ENCODE measurements at regions not wholly inside any gene's neighbourhood (a gene's known extent, or its start where the extent isn't known, plus 50 kb on each side); places are given as distances from the start of the nearest gene placed in this dataset.

- H3K4me3 ChIP-seq = no peak overlapping the region
- CTCF ChIA-PET (ENCODE audit: low intra/inter-chr PET ratio) = no interaction called here
- H3K36me3 ChIP-seq (ENCODE audit: control insufficient read depth, insufficient read depth, low read length) = no peaks in the 10 kb centered on the region; the same call in 2 of the 3 replicates
- in situ Hi-C loops (cut with MboI) = no loop called here
- no peaks in the 10 kb centered on the region for H3K27me3 ChIP-seq (ENCODE audit: control insufficient read depth in 2 of 2, insufficient read depth in 2 of 2, low read length in 2 of 2)
- DNase-seq (ENCODE audit: extremely low read depth in 1 of 4, low spot score in 3 of 4) (no peak), FAIRE-seq (no peak), ATAC-seq (no peak)
- BruUV-seq (replicated peaks) = no TSS peak
- no peak overlapping the region for H2AFZ ChIP-seq (ENCODE audit: low read depth, low read length)
- no peaks in the 10 kb centered on the region for H3K79me2 ChIP-seq (ENCODE audit: control insufficient read depth, insufficient read depth, low read length)
- no peaks in the 10 kb centered on the region for H4K20me1 ChIP-seq (replicated peaks; ENCODE audit: control insufficient read depth, insufficient read depth, low read length)
- POLR2A ChIA-PET = interaction anchor here (0.8 kb wide), 1 partner anchor 21 kb away, joined by 3 read pairs; no protein-coding TSS in a partner anchor
- no peak overlapping the region; a peak in 1 of 4 replicates for H3K9ac ChIP-seq (ENCODE audit: insufficient read depth in 1 of 2, low read depth in 2 of 2, low read length in 2 of 2)
- 65% methylated on average over 9 of the region's 9 CpGs for WGBS (ENCODE audit: insufficient coverage, low coverage, missing lambda C conversion rate)
- no peak overlapping the region for H3K27ac ChIP-seq (ENCODE audit: extremely low read depth, low read depth, low read length)
- peaks cover 0 to 5% of the 10 kb centered on the region in 2 experiments; a peak in 2 of 5 replicates for H3K4me1 ChIP-seq (replicated peaks in 1 of 2; ENCODE audit: control insufficient read depth in 2 of 2, insufficient read depth in 2 of 2, low read length in 2 of 2)
- H3K4me2 ChIP-seq (ENCODE audit: insufficient read depth, low read length) = no peak overlapping the region
- no peak for TF ChIP-seq ARNT (IDR thresholded peaks at IDR 0.05)
- TF ChIP-seq ILF3 (IDR thresholded peaks at IDR 0.05; ENCODE audit: borderline replicate concordance) = no peak
- no peak for TF ChIP-seq PURB (CRISPR knock-in tag; IDR thresholded peaks at IDR 0.05; ENCODE audit: low read depth)
- TF ChIP-seq, protein P1, sequence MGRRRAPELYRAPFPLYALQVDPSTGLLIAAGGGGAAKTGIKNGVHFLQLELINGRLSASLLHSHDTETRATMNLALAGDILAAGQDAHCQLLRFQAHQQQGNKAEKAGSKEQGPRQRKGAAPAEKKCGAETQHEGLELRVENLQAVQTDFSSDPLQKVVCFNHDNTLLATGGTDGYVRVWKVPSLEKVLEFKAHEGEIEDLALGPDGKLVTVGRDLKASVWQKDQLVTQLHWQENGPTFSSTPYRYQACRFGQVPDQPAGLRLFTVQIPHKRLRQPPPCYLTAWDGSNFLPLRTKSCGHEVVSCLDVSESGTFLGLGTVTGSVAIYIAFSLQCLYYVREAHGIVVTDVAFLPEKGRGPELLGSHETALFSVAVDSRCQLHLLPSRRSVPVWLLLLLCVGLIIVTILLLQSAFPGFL (CRISPR knock-in tag; IDR thresholded peaks at IDR 0.05) = no peak
- TF ChIP-seq BMI1 (IDR thresholded peaks at IDR 0.05; ENCODE audit: low read length) = no peak
- TF ChIP-seq CBFB (CRISPR knock-in tag; IDR thresholded peaks at IDR 0.05) = no peak
- no peak for TF ChIP-seq ZNF518B (CRISPR knock-in tag; IDR thresholded peaks at IDR 0.05)
- TF ChIP-seq TAF15 (IDR thresholded peaks at IDR 0.05; ENCODE audit: low read depth, low read length) = no peak
- TF ChIP-seq MEIS2 (IDR thresholded peaks at IDR 0.05; ENCODE audit: partially characterized antibody) = no peak
- no peak for TF ChIP-seq PHF8 (IDR thresholded peaks at IDR 0.05; ENCODE audit: borderline replicate concordance, low read length)
- no peak for TF ChIP-seq BHLHE40 (IDR thresholded peaks at IDR 0.05; ENCODE audit: low read length)
- TF ChIP-seq PATZ1 (CRISPR knock-in tag; IDR thresholded peaks at IDR 0.05; ENCODE audit: borderline replicate concordance) = no peak
- no peak for TF ChIP-seq CAMTA2 (CRISPR knock-in tag; conservative IDR thresholded peaks at IDR 0.05)
- no peak for TF ChIP-seq HMGN3 (IDR thresholded peaks at IDR 0.05; ENCODE audit: borderline replicate concordance, extremely low read depth, insufficient read length, low read depth, low read length)
- no peak for TF ChIP-seq HNRNPL (IDR thresholded peaks at IDR 0.05; ENCODE audit: low read depth, low read length)
- H3K9me3 ChIP-seq (replicated peaks; ENCODE audit: control insufficient read depth, insufficient read depth, low read depth, low read length) = no peaks in the 10 kb centered on the region
- intact Hi-C loops (cut with micrococcal nuclease) = no loop called here
- H3K9me1 ChIP-seq (ENCODE audit: control insufficient read depth, insufficient read depth, low read length) = no peaks in the 10 kb centered on the region
Measured at GRCh38 chr15:81859737-81860516, 185.9 kb downstream of the MEX3B start.
